BLaER1 treated with 17β-estradiol and CSF1 and Interleukin-3, amounts not matched to agents 10 nM and 100 nM (cell line): ENCODE measurements at regions not wholly inside any gene's neighbourhood (a gene's known extent, or its start where the extent isn't known, plus 50 kb on each side); places are given as distances from the start of the nearest gene placed in this dataset.

Experiments
- H3K27ac ChIP-seq, 11 experiments: shearing (Covaris generic); formaldehyde crosslinking; 2 replicates each; pipeline ENCODE4 v1.8.1; 2022
- H3K27me3 ChIP-seq, 11 experiments: shearing (Covaris generic); formaldehyde crosslinking; 2 replicates each; pipeline ENCODE4 v1.8.1; 2022
- H3K36me3 ChIP-seq, 11 experiments: shearing (Covaris generic); formaldehyde crosslinking; 2 replicates each; pipeline ENCODE4 v1.8.1; 2022
- H3K4me1 ChIP-seq, 10 experiments: shearing (Covaris generic); formaldehyde crosslinking; 2 replicates each; pipeline ENCODE4 v1.8.1; 2022
- H3K4me2 ChIP-seq, 11 experiments: shearing (Covaris generic); formaldehyde crosslinking; 2 replicates each; pipeline ENCODE4 v1.8.1; 2022
- H3K4me3 ChIP-seq, 10 experiments: shearing (Covaris generic); formaldehyde crosslinking; 2 replicates each; pipeline ENCODE4 v1.8.1; 2022
- H3K9ac ChIP-seq, 11 experiments: shearing (Covaris generic); formaldehyde crosslinking; 2 replicates each; pipeline ENCODE4 v1.8.1; 2022
- H3K9me3 ChIP-seq, 11 experiments: shearing (Covaris generic); formaldehyde crosslinking; replicated peaks in 1 of 11; 2 replicates each; pipeline ENCODE4 v1.8.1; 2022
- H4K20me1 ChIP-seq, 11 experiments: shearing (Covaris generic); formaldehyde crosslinking; 2 replicates each; pipeline ENCODE4 v1.8.1; 2022
- Cebpa-rat ChIP-seq, 11 experiments: shearing (Covaris generic); IDR thresholded peaks; 2 replicates each; pipeline ENCODE4 v1.8.1; 2022

- Histone ChIP-seq H3K4me2 (no peak overlapping the region), H3K9ac (no peak overlapping the region), H3K27me3 (peaks cover 0 to 14% (median 0%) of the 10 kb centered on the region in 11 experiments; a peak in 2 of 22 replicates), H3K4me3 (no peak overlapping the region), H3K36me3 (no peaks in the 10 kb centered on the region), H3K9me3 (no peaks in the 10 kb centered on the region), H4K20me1 (peaks cover 0 to 20% (median 0%) of the 10 kb centered on the region in 11 experiments; a peak in 4 of 22 replicates), H3K27ac (no peak overlapping the region), H3K4me1 (peaks cover 0 to 28% (median 9%) of the 10 kb centered on the region in 10 experiments; a peak in 10 of 20 replicates)
- TF ChIP-seq Cebpa-rat (IDR thresholded peaks at IDR 0.05) = no peak
Measured at GRCh38 chr11:70733327-70734325, 335.3 kb downstream of the CTTN start.

- TF ChIP-seq Cebpa-rat (IDR thresholded peaks at IDR 0.05) = no peak
- H3K4me1 ChIP-seq = peaks cover 0 to 23% (median 8%) of the 10 kb centered on the region in 10 experiments; a peak in 11 of 20 replicates
- H3K9ac ChIP-seq = no peak overlapping the region
- peaks cover 0 to 14% (median 0%) of the 10 kb centered on the region in 11 experiments; a peak in 2 of 22 replicates for H3K27me3 ChIP-seq
- H3K4me3 ChIP-seq = no peak overlapping the region
- no peak overlapping the region for H3K4me2 ChIP-seq
- no peaks in the 10 kb centered on the region for H3K36me3 ChIP-seq
- H3K27ac ChIP-seq = no peak overlapping the region
- no peaks in the 10 kb centered on the region for H3K9me3 ChIP-seq
- H4K20me1 ChIP-seq = peaks cover 0 to 23% (median 0%) of the 10 kb centered on the region in 11 experiments; a peak in 5 of 22 replicates
Measured at GRCh38 chr11:70734379-70734778, 336.1 kb downstream of the CTTN start.

- Histone ChIP-seq H3K9me3 (no peaks in the 10 kb centered on the region), H3K27ac (no peak overlapping the region), H3K4me3 (no peak overlapping the region), H3K4me1 (peaks cover 0 to 27% (median 13%) of the 10 kb centered on the region in 10 experiments; a peak in 16 of 20 replicates), H4K20me1 (peaks cover 0 to 21% (median 0%) of the 10 kb centered on the region in 11 experiments; a peak in 5 of 22 replicates), H3K9ac (no peak overlapping the region), H3K27me3 (peaks cover 0 to 14% (median 0%) of the 10 kb centered on the region in 11 experiments; a peak in 2 of 22 replicates), H3K36me3 (no peaks in the 10 kb centered on the region), H3K4me2 (no peak overlapping the region)
- TF ChIP-seq Cebpa-rat (IDR thresholded peaks at IDR 0.05) = no peak
Measured at GRCh38 chr11:70734911-70735310, 336.6 kb downstream of the CTTN start.

- Histone ChIP-seq H3K27me3 (peaks cover 0 to 14% (median 0%) of the 10 kb centered on the region in 11 experiments; a peak in 2 of 22 replicates), H3K36me3 (no peaks in the 10 kb centered on the region), H3K27ac (no peak overlapping the region), H3K9ac (no peak overlapping the region), H3K9me3 (no peaks in the 10 kb centered on the region), H3K4me2 (no peak overlapping the region; a peak in 1 of 22 replicates), H3K4me3 (no peak overlapping the region), H4K20me1 (peaks cover 0 to 15% (median 0%) of the 10 kb centered on the region in 11 experiments; a peak in 5 of 22 replicates), H3K4me1 (peaks cover 6 to 38% (median 24%) of the 10 kb centered on the region in 10 experiments; a peak in 19 of 20 replicates)
- no peak for TF ChIP-seq Cebpa-rat (IDR thresholded peaks at IDR 0.05)
Measured at GRCh38 chr11:70735976-70736375, 337.6 kb downstream of the CTTN start.

- Histone ChIP-seq H3K4me3 (no peak overlapping the region), H3K4me1 (peaks cover 6 to 42% (median 25%) of the 10 kb centered on the region in 10 experiments; a peak in 19 of 20 replicates), H3K4me2 (peak overlapping the region in 5 of 11 experiments; percentile 28 to 51 (median 35); a peak in 5 of 22 replicates), H3K36me3 (no peaks in the 10 kb centered on the region), H4K20me1 (peaks cover 0 to 15% (median 0%) of the 10 kb centered on the region in 11 experiments; a peak in 5 of 22 replicates), H3K27me3 (peaks cover 0 to 14% (median 0%) of the 10 kb centered on the region in 11 experiments; a peak in 2 of 22 replicates), H3K9me3 (no peaks in the 10 kb centered on the region), H3K9ac (no peak overlapping the region), H3K27ac (no peak overlapping the region)
- TF ChIP-seq Cebpa-rat (IDR thresholded peaks at IDR 0.05) = no peak
Measured at GRCh38 chr11:70736461-70736860, 338.1 kb downstream of the CTTN start.

- H3K4me3 ChIP-seq = no peak overlapping the region
- H3K4me2 ChIP-seq = peak overlapping the region in 7 of 11 experiments; percentile 11 to 51 (median 31); a peak in 11 of 22 replicates
- no peak for TF ChIP-seq Cebpa-rat (IDR thresholded peaks at IDR 0.05)
- peaks cover 0 to 16% (median 0%) of the 10 kb centered on the region in 11 experiments; a peak in 5 of 22 replicates for H3K27me3 ChIP-seq
- no peaks in the 10 kb centered on the region for H3K36me3 ChIP-seq
- H3K27ac ChIP-seq = no peak overlapping the region
- H3K9me3 ChIP-seq = no peaks in the 10 kb centered on the region
- H3K4me1 ChIP-seq = peaks cover 6 to 44% (median 25%) of the 10 kb centered on the region in 10 experiments; a peak in 19 of 20 replicates
- H4K20me1 ChIP-seq = peaks cover 0 to 15% (median 0%) of the 10 kb centered on the region in 11 experiments; a peak in 5 of 22 replicates
- no peak overlapping the region for H3K9ac ChIP-seq
Measured at GRCh38 chr11:70736937-70737640, 338.8 kb downstream of the CTTN start.

- no peak for TF ChIP-seq Cebpa-rat (IDR thresholded peaks at IDR 0.05)
- no peaks in the 10 kb centered on the region for H3K9me3 ChIP-seq
Measured at GRCh38 chr11:70737816-70738630, 339.7 kb downstream of the CTTN start.

GRCh38 chr11:70738661-70739060, 340.3 kb downstream of the CTTN start:
- H3K27ac ChIP-seq = no peak overlapping the region
- peaks cover 6 to 50% (median 25%) of the 10 kb centered on the region in 10 experiments; a peak in 19 of 20 replicates for H3K4me1 ChIP-seq
- no peaks in the 10 kb centered on the region for H3K9me3 ChIP-seq
- no peak overlapping the region for H3K4me3 ChIP-seq
- peaks cover 0 to 20% (median 0%) of the 10 kb centered on the region in 11 experiments; a peak in 5 of 22 replicates for H4K20me1 ChIP-seq
- H3K9ac ChIP-seq = no peak overlapping the region
- H3K36me3 ChIP-seq = no peaks in the 10 kb centered on the region
- peaks cover 0 to 27% (median 7%) of the 10 kb centered on the region in 11 experiments; a peak in 8 of 22 replicates for H3K27me3 ChIP-seq
- no peak for TF ChIP-seq Cebpa-rat (IDR thresholded peaks at IDR 0.05)
- no peak overlapping the region for H3K4me2 ChIP-seq

More at GRCh38 chr11:70737816-70738630, 339.7 kb downstream of the CTTN start:
- Histone ChIP-seq H3K27ac (no peak overlapping the region), H3K4me1 (peaks cover 6 to 50% (median 25%) of the 10 kb centered on the region in 10 experiments; a peak in 19 of 20 replicates), H3K4me2 (no peak overlapping the region), H3K36me3 (no peaks in the 10 kb centered on the region), H4K20me1 (peaks cover 0 to 16% (median 0%) of the 10 kb centered on the region in 11 experiments; a peak in 4 of 22 replicates), H3K9ac (no peak overlapping the region), H3K4me3 (no peak overlapping the region), H3K27me3 (peaks cover 0 to 25% (median 1%) of the 10 kb centered on the region in 11 experiments; a peak in 8 of 22 replicates)
